ENCODE measurements at regions not wholly inside any gene's neighbourhood (a gene's known extent, or its start where the extent isn't known, plus 50 kb on each side); places are given as distances from the start of the nearest gene placed in this dataset.

GRCh38 chr1:181984006-181984405, 77.5 kb downstream of the ZNF648 start:
- TF ChIP-seq POLR2A (IDR thresholded peaks at IDR 0.05) (no peak), POLR2AphosphoS5 (IDR thresholded peaks at IDR 0.05) (no peak)
- TF ChIP-seq, protein P1, sequence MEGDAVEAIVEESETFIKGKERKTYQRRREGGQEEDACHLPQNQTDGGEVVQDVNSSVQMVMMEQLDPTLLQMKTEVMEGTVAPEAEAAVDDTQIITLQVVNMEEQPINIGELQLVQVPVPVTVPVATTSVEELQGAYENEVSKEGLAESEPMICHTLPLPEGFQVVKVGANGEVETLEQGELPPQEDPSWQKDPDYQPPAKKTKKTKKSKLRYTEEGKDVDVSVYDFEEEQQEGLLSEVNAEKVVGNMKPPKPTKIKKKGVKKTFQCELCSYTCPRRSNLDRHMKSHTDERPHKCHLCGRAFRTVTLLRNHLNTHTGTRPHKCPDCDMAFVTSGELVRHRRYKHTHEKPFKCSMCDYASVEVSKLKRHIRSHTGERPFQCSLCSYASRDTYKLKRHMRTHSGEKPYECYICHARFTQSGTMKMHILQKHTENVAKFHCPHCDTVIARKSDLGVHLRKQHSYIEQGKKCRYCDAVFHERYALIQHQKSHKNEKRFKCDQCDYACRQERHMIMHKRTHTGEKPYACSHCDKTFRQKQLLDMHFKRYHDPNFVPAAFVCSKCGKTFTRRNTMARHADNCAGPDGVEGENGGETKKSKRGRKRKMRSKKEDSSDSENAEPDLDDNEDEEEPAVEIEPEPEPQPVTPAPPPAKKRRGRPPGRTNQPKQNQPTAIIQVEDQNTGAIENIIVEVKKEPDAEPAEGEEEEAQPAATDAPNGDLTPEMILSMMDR (IDR thresholded peaks at IDR 0.05), result no peak
